Lung (tissue), 11 donors: ENCODE measurements at regions not wholly inside any gene's neighbourhood (a gene's known extent, or its start where the extent isn't known, plus 50 kb on each side); places are given as distances from the start of the nearest gene placed in this dataset.

Source experiments
- ATAC-seq: fragments of 200-7000 bp; cut with Tn5 transposase; one replicate; pipeline ENCODE4 v1.9.1; 2020; ENCODE audit warnings: moderate number of reproducible peaks; ENCODE audit not compliant: insufficient read depth, low FRiP score
- DNase-seq, 3 donors: peaks; one replicate each; pipeline ENCODE4 v3.0.0-alpha.2; 2013 to 2017
- H3K27ac ChIP-seq, 2 donors: one replicate each; pipeline ENCODE4 v1.5.1; 2013; ENCODE audit warnings: mild to moderate bottlenecking in 2 of 2, moderate library complexity in 2 of 2, control low read depth in 1 of 2, inconsistent platforms in 1 of 2, low read depth in 1 of 2, low read length in 1 of 2
- H3K27me3 ChIP-seq, 3 donors: one replicate each; pipeline ENCODE4 v1.5.1; 2013; ENCODE audit warnings: low read length in 2 of 3; ENCODE audit not compliant: control insufficient read depth in 3 of 3, insufficient read depth in 3 of 3
- H3K36me3 ChIP-seq, 4 donors: one replicate each; pipeline ENCODE4 v1.5.1; 2013; ENCODE audit warnings: low read length in 4 of 4, mild to moderate bottlenecking in 1 of 4, moderate library complexity in 1 of 4; ENCODE audit not compliant: control insufficient read depth in 4 of 4, insufficient read depth in 4 of 4
- H3K4me1 ChIP-seq, 5 donors: one replicate each; pipeline ENCODE4 v1.5.1; 2013; ENCODE audit warnings: low read length in 5 of 5, mild to moderate bottlenecking in 2 of 5, moderate library complexity in 1 of 5; ENCODE audit not compliant: control insufficient read depth in 5 of 5, insufficient read depth in 5 of 5
- H3K4me3 ChIP-seq: one replicate; pipeline ENCODE4 v1.5.1; 2013; ENCODE audit warnings: mild to moderate bottlenecking, control low read depth, moderate library complexity
- H3K9ac ChIP-seq, 2 donors: one replicate each; pipeline ENCODE4 v1.5.1; 2013; ENCODE audit warnings: low read length in 2 of 2, control low read depth in 1 of 2; ENCODE audit not compliant: insufficient read depth in 1 of 2
- H3K9me3 ChIP-seq, 4 donors: one replicate each; pipeline ENCODE4 v1.5.1; 2013; ENCODE audit warnings: low read length in 3 of 4, mild to moderate bottlenecking in 1 of 4, moderate library complexity in 1 of 4; ENCODE audit not compliant: control insufficient read depth in 4 of 4, insufficient read depth in 3 of 4
- WGBS, 2 donors: extraction: QIAGEN DNeasy Blood & Tissue Kit; methylation state at CpG; one replicate each; pipeline ENCODE4 v1.1.7; 2013; 5-methylcytosine and 5-hydroxymethylcytosine counted together
- TF ChIP-seq, protein P1 (sequence below): IDR thresholded peaks from 2 replicates; pipeline ENCODE4 v1.5.1; 2012; ENCODE audit warnings: mild to moderate bottlenecking; ENCODE audit errors: control extremely low read depth, extremely low read depth
- donor health status: control.
- donor health status: control.
- donor health status: Bipolar disorder and iron deficiency.
- donor health status: healthy.
- donor health status: DM: yes; HTN: yes; CAD: no.

DNA sequence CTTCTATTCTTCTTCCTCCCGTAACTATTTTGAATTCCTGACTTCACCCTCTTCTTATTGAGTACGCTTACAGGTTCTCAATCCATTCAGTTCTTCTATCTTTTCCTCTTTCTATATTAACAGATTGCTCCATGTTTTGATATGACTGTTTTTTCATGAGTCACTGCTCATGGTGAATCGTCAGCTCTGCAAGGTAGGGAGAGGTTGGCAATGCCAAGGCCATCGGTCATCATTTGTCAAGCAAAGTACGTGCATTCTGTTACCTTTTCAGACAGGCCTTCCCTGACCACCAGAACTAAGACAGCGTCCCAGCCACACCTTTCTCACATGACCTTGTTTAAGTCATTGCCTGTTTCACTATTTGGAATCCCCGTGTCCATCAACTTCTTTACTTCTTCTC lies 1001.9 kb upstream of the SORCS1 start:
- no peaks in the 10 kb centered on the region for H3K4me1 ChIP-seq
- no peak for ATAC-seq

DNA sequence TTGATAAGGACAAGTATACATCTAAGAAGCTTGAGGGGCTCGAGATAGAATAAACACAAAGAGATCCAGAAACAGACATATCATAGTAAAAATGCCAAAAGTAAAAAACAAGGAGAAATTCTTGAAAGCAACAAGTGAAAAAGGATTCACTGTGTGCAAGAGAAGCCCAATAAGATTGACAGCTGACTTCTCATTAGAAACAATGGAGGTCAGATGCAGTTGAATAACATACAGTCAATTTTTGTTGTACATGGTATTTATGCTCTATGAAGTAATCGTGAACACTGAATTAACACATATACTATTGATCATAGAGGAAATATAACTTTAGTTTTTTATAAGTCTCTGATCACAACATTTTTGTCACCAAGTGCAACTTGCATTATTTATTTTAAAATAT lies 982.8 kb upstream of the SORCS1 start:
- H3K27ac ChIP-seq: no peak overlapping the region
- WGBS, 2 donors: 82 to 85% methylated on average over 2 of the region's 2 CpGs
- H3K9me3 ChIP-seq: peaks cover 0 to 5% (median 0%) of the 10 kb centered on the region in 4 donors
- no peaks in the 10 kb centered on the region for H3K36me3 ChIP-seq
- DNase-seq (no peak), ATAC-seq (no peak)
- TF ChIP-seq, protein P1, sequence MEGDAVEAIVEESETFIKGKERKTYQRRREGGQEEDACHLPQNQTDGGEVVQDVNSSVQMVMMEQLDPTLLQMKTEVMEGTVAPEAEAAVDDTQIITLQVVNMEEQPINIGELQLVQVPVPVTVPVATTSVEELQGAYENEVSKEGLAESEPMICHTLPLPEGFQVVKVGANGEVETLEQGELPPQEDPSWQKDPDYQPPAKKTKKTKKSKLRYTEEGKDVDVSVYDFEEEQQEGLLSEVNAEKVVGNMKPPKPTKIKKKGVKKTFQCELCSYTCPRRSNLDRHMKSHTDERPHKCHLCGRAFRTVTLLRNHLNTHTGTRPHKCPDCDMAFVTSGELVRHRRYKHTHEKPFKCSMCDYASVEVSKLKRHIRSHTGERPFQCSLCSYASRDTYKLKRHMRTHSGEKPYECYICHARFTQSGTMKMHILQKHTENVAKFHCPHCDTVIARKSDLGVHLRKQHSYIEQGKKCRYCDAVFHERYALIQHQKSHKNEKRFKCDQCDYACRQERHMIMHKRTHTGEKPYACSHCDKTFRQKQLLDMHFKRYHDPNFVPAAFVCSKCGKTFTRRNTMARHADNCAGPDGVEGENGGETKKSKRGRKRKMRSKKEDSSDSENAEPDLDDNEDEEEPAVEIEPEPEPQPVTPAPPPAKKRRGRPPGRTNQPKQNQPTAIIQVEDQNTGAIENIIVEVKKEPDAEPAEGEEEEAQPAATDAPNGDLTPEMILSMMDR: no peak
- no peak overlapping the region for H3K9ac ChIP-seq
- no peak overlapping the region for H3K4me3 ChIP-seq
- no peaks in the 10 kb centered on the region for H3K27me3 ChIP-seq
- no peaks in the 10 kb centered on the region for H3K4me1 ChIP-seq

More for the DNA sequence above, 1001.9 kb upstream of the SORCS1 start:
- Histone ChIP-seq H3K9ac (no peak overlapping the region), H3K9me3 (no peaks in the 10 kb centered on the region), H3K27me3 (no peaks in the 10 kb centered on the region), H3K4me3 (no peak overlapping the region), H3K36me3 (no peaks in the 10 kb centered on the region), H3K27ac (no peak overlapping the region)
- TF ChIP-seq, protein P1: no peak
- DNase-seq: no peak
- 87 to 89% methylated on average over 7 of the region's 7 CpGs for WGBS, 2 donors

DNA sequence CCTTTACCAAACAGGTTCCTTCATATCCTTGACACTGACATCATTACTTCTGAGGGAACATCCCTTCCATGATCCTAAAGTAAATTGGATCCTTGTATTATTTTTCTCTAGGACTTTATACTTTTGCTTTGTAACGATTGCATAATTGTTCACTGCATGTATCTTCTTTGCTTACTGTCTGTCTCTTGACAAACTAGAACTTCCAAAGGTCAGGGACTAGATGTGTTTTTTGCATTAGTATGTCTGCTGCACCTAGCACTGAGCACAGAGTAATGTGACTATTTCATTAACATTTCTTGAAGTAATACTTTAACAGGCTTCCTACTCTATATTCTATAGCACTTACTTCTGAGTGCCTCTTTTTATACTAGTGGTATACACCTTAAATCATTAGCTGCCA lies 976.6 kb upstream of the SORCS1 start:
- Histone ChIP-seq H3K9ac (no peak overlapping the region), H3K9me3 (no peaks in the 10 kb centered on the region), H3K4me3 (no peak overlapping the region), H3K4me1 (no peaks in the 10 kb centered on the region), H3K27ac (no peak overlapping the region), H3K36me3 (no peaks in the 10 kb centered on the region), H3K27me3 (no peaks in the 10 kb centered on the region)
- ATAC-seq (no peak), DNase-seq (no peak)
- TF ChIP-seq, protein P1: no peak
- WGBS, 2 donors: 72 to 73% methylated on average over 1 of the region's 1 CpG

DNA sequence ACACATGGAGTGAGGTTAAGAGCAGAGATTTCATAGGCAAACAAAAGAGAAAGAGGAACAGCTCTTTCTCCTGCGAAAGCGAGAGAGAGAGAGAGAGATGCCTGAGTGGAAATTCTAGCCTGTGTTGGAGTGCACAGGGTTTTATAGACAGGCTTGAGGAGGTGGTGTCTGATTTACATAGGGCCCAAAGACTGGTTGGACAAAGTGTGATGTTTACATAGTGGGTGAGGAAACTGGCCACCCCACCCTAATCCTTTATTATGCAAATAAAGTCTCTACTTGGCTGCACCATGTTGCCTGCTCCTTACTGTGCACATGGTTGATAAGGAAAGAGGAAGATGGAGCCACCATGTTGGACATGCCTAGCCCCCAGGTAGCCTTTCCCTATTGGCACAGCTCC lies 967.8 kb upstream of the SORCS1 start:
- Histone ChIP-seq H3K4me3 (no peak overlapping the region), H3K36me3 (no peaks in the 10 kb centered on the region), H3K27ac (no peak overlapping the region), H3K27me3 (no peaks in the 10 kb centered on the region), H3K9me3 (no peaks in the 10 kb centered on the region), H3K9ac (no peak overlapping the region), H3K4me1 (no peaks in the 10 kb centered on the region)
- DNase-seq (peak in 2 of 3 donors; percentile 3 to 17), ATAC-seq (peak; percentile 47)
- 66 to 92% methylated on average over 2 of the region's 2 CpGs for WGBS, 2 donors
- TF ChIP-seq, protein P1: no peak
